EL (cell line): ENCODE measurements at regions not wholly inside any gene's neighbourhood (a gene's known extent, or its start where the extent isn't known, plus 50 kb on each side); places are given as distances from the start of the nearest gene placed in this dataset.
"Not testable (repeated sequence)": the region's sequence is repeated elsewhere in the genome, so short reads cannot be mapped to it uniquely, and the experiment has no call there.

Experiments
- DNase-seq: peaks from one replicate; pipeline ENCODE4 v3.0.0-alpha.2; 2016

- peak; percentile 1 for DNase-seq
These were observed 186.6 kb downstream of the SOX3 start for GRCh38 chrX:140318296-140318695.

- DNase-seq: no peak
These were observed 187.4 kb downstream of the SOX3 start for GRCh38 chrX:140317462-140317861.

- DNase-seq: no peak
These were observed 205.7 kb downstream of the SOX3 start for GRCh38 chrX:140298960-140299825.

GRCh38 chrX:140297273-140297672 lies 207.6 kb downstream of the SOX3 start:
- DNase-seq: no peak

- no peak for DNase-seq
These were observed 211.9 kb downstream of the SOX3 start for GRCh38 chrX:140292961-140293360.

GRCh38 chrX:140292188-140292587 lies 212.7 kb downstream of the SOX3 start:
- DNase-seq: no peak

GRCh38 chrX:140274811-140275525 lies 229.9 kb downstream of the SOX3 start:
- DNase-seq: peak; percentile 56

GRCh38 chrX:140273921-140274320 lies 230.9 kb downstream of the SOX3 start:
- DNase-seq: no peak

GRCh38 chrX:140250391-140250790 lies 254.5 kb downstream of the SOX3 start:
- DNase-seq: no peak

- no peak for DNase-seq
These were observed 255.8 kb downstream of the SOX3 start for GRCh38 chrX:140249088-140249487.

GRCh38 chrX:140229191-140229590 lies 263.9 kb upstream of the CXorf66 start:
- DNase-seq: peak; percentile 0

GRCh38 chrX:140226037-140226436 lies 260.7 kb upstream of the CXorf66 start:
- DNase-seq: not testable (repeated sequence)

- not testable (repeated sequence) for DNase-seq
These were observed 250.6 kb upstream of the CXorf66 start for GRCh38 chrX:140215894-140216293.

- DNase-seq: not testable (repeated sequence)
These were observed 249.2 kb upstream of the CXorf66 start for GRCh38 chrX:140214518-140214917.

- no peak for DNase-seq
These were observed 241.3 kb upstream of the CXorf66 start for GRCh38 chrX:140206657-140207056.

- no peak for DNase-seq
These were observed 225.3 kb upstream of the CXorf66 start for GRCh38 chrX:140190441-140191108.

GRCh38 chrX:140180585-140180984 lies 215.3 kb upstream of the CXorf66 start:
- DNase-seq: peak; percentile 48

- no peak for DNase-seq
These were observed 212.5 kb upstream of the CXorf66 start for GRCh38 chrX:140177821-140178220.

GRCh38 chrX:140172401-140172800 lies 207.1 kb upstream of the CXorf66 start:
- no peak for DNase-seq

- DNase-seq: no peak
These were observed 202.2 kb upstream of the CXorf66 start for GRCh38 chrX:140167551-140167950.

- DNase-seq: no peak
These were observed 200.5 kb upstream of the CXorf66 start for GRCh38 chrX:140165849-140166248.

- no peak for DNase-seq
These were observed 199.1 kb upstream of the CXorf66 start for GRCh38 chrX:140164391-140164790.

GRCh38 chrX:140163371-140164159 lies 198.2 kb upstream of the CXorf66 start:
- DNase-seq: no peak
